HL-60 (cell line): ENCODE measurements at regions not wholly inside any gene's neighbourhood (a gene's known extent, or its start where the extent isn't known, plus 50 kb on each side); places are given as distances from the start of the nearest gene placed in this dataset.

Source experiments
- DNase-seq, 2 experiments: peaks; one replicate each; pipeline ENCODE4 v3.0.0-alpha.2; 2010 to 2020; ENCODE audit warnings: low read depth in 1 of 2, low spot score in 1 of 2
- H3K27ac ChIP-seq: fragments of 250-450 bp; sonication (Bioruptor Pico); replicated peaks from 2 replicates; pipeline ENCODE4 v1.5.1; 2020; ENCODE audit warnings: mild to moderate bottlenecking, moderate library complexity
- H3K27me3 ChIP-seq: fragments of 250-450 bp; sonication (Bioruptor Pico); 2 replicates; pipeline ENCODE4 v1.5.1; 2021; ENCODE audit warnings: mild to moderate bottlenecking, moderate library complexity; ENCODE audit not compliant: insufficient read depth, poor library complexity, severe bottlenecking
- H3K4me3 ChIP-seq: replicated peaks from 2 replicates; pipeline ENCODE4 v1.5.1; 2011; ENCODE audit warnings: mild to moderate bottlenecking, control low read depth, low read length; ENCODE audit not compliant: insufficient read depth
- CTCF ChIP-seq: IDR thresholded peaks from one replicate; pipeline ENCODE4 v1.5.1; 2011; ENCODE audit warnings: low read length, control low read depth, inconsistent platforms; ENCODE audit not compliant: insufficient read depth
- GABPA ChIP-seq: IDR thresholded peaks from 2 replicates; pipeline ENCODE4 v1.6.1; 2012; ENCODE audit warnings: low read depth
- POLR2AphosphoS5 ChIP-seq: IDR thresholded peaks from 2 replicates; pipeline ENCODE4 v1.6.1; 2012; ENCODE audit warnings: low read depth
- SPI1 ChIP-seq: IDR thresholded peaks from 2 replicates; pipeline ENCODE4 v1.6.1; 2012; ENCODE audit warnings: low read depth, mild to moderate bottlenecking, borderline replicate concordance
- TF ChIP-seq, protein P1 (sequence below): IDR thresholded peaks from 2 replicates; pipeline ENCODE4 v1.6.1; 2012; ENCODE audit warnings: low read depth; ENCODE audit not compliant: insufficient replicate concordance

- Histone ChIP-seq H3K27ac (no peak overlapping the region), H3K27me3 (no peaks in the 10 kb centered on the region), H3K4me3 (no peak overlapping the region)
- DNase-seq: no peak
- no peak for TF ChIP-seq CTCF
- no peak for TF ChIP-seq POLR2AphosphoS5
- TF ChIP-seq SPI1: no peak
- TF ChIP-seq, protein P1, sequence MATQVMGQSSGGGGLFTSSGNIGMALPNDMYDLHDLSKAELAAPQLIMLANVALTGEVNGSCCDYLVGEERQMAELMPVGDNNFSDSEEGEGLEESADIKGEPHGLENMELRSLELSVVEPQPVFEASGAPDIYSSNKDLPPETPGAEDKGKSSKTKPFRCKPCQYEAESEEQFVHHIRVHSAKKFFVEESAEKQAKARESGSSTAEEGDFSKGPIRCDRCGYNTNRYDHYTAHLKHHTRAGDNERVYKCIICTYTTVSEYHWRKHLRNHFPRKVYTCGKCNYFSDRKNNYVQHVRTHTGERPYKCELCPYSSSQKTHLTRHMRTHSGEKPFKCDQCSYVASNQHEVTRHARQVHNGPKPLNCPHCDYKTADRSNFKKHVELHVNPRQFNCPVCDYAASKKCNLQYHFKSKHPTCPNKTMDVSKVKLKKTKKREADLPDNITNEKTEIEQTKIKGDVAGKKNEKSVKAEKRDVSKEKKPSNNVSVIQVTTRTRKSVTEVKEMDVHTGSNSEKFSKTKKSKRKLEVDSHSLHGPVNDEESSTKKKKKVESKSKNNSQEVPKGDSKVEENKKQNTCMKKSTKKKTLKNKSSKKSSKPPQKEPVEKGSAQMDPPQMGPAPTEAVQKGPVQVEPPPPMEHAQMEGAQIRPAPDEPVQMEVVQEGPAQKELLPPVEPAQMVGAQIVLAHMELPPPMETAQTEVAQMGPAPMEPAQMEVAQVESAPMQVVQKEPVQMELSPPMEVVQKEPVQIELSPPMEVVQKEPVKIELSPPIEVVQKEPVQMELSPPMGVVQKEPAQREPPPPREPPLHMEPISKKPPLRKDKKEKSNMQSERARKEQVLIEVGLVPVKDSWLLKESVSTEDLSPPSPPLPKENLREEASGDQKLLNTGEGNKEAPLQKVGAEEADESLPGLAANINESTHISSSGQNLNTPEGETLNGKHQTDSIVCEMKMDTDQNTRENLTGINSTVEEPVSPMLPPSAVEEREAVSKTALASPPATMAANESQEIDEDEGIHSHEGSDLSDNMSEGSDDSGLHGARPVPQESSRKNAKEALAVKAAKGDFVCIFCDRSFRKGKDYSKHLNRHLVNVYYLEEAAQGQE: no peak
- TF ChIP-seq GABPA: no peak
Observed at GRCh38 chr6:4242601-4243000, 107.2 kb upstream of the ECI2 start.

- Histone ChIP-seq H3K27ac (no peak overlapping the region), H3K4me3 (no peak overlapping the region), H3K27me3 (no peaks in the 10 kb centered on the region)
- no peak for DNase-seq
- TF ChIP-seq SPI1: no peak
- TF ChIP-seq, protein P1: peak; percentile 55
Observed at GRCh38 chr6:4240148-4240547, 104.8 kb upstream of the ECI2 start.

DNA sequence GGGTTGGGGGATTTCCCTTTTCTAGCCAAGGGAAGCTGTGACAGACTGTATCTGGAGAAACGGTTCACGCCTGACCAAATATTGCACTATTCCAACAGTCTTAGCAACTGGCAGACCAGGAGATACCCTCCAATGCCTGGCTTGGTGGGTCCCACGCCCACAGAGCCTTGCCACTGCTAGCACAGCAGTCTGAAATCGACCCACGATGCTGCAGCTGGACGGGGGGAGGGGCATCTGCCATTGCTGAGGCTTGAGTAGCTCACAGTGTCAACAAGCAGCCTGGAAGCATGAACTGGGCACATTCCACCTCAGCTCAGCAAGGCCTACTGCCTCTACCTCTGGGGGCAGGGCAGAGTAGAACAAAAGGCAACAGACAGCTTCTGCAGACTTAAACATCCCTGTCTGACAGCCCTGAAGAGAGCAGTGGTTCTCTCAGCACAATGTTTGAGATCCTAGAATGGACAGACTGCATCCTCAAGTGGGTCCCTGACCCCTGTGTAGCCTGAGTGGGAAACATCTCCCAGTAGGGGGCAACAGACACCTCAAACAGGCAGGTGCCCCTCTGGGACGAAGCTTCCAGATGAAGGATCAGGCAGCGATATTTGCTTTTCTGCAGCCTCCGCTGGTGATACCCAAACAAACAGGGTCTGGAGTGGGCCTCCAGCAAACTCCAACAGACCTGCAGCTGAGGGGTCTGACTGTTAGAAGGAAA, 89.9 kb upstream of the ECI2 start:
- no peak for DNase-seq
- TF ChIP-seq, protein P1: no peak
- TF ChIP-seq SPI1 (no peak), POLR2AphosphoS5 (no peak), GABPA (no peak)
- no peaks in the 10 kb centered on the region for H3K27me3 ChIP-seq
- no peak overlapping the region for H3K4me3 ChIP-seq
- no peak overlapping the region for H3K27ac ChIP-seq

GRCh38 chr6:4224067-4224978, 88.9 kb upstream of the ECI2 start:
- Histone ChIP-seq H3K27me3 (no peaks in the 10 kb centered on the region), H3K4me3 (no peak overlapping the region), H3K27ac (no peak overlapping the region)
- TF ChIP-seq, protein P1: no peak
- no peak for TF ChIP-seq SPI1
- no peak for TF ChIP-seq CTCF
- TF ChIP-seq GABPA: no peak
- no peak for TF ChIP-seq POLR2AphosphoS5
- DNase-seq: no peak
